HG02798 (cell line): ENCODE measurements at regions not wholly inside any gene's neighbourhood (a gene's known extent, or its start where the extent isn't known, plus 50 kb on each side); places are given as distances from the start of the nearest gene placed in this dataset.
"Not testable (repeated sequence)": the region's sequence is repeated elsewhere in the genome, so short reads cannot be mapped to it uniquely, and the experiment has no call there.

ENCODE experiments used
- ATAC-seq: cut with Tn5 transposase; IDR thresholded peaks from one replicate; pipeline ENCODE4 v1.9.1; 2021; ENCODE audit warnings: mild to moderate bottlenecking; ENCODE audit not compliant: unreplicated experiment, poor library complexity

- ATAC-seq, result no peak
These were observed 526.4 kb downstream of the LRRIQ3 start for GRCh38 chr1:73671530-73671929.

GRCh38 chr1:73667959-73668358 is 530.0 kb downstream of the LRRIQ3 start:
- ATAC-seq, result not testable (repeated sequence)

DNA sequence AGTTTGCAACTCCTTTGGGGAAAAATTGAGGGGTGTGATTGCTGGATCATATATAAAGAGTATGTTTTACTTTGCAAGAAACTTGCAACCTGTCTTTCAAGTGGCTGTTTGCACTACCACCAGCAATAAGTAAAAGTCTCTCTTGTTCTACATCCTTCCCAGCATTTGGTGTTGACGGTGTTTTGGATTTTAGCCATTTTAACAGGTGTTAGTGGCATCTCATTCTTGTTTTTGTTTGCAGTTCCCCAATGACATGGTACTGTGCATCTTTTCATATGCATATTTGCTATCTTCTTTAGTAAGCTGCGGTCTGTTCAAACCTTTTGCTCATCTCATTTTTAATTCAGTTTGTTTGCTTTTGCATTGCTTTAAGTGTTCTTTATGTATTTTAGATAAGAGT is 535.5 kb downstream of the LRRIQ3 start:
- no peak for ATAC-seq

DNA sequence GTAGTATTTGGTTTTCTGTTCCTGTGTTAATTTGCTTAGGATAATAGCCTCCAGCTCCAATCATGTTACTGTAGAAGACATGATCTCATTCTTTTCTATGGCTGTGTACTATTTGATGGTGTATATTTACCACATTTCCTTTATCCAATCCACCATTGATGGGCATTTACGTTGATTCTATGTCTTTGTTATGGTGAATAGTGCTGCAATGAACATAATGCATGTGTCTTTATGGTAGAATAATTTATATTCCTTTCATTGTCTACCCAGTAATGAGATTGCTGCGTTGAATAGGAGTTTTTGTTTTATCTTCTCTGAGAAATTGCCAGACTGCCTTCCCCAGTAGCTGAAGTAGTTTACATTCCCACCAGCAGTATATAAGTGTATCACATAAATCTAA is 538.8 kb downstream of the LRRIQ3 start:
- no peak for ATAC-seq

GRCh38 chr1:73654714-73655113 is 543.3 kb downstream of the LRRIQ3 start:
- ATAC-seq, result no peak

DNA sequence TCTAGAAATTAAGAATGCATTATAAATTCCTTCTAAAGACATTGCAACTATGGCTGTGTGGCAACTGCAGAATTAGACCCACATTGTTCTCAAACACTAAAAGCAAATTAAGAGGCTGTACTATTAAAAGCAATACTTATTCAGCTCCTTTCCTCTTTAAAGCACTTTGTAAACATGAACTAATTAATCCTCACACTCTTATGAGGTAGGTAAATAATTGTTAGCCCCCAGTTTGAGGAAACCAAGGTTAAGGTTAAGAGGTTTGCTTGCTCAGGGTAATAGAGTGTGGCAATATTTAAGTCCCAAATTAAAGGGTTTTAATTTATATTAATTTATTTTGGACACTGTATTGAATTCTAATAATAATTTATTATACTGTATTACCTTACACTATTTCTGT is 553.8 kb downstream of the LRRIQ3 start:
- no peak for ATAC-seq

- no peak for ATAC-seq
These were observed 558.5 kb downstream of the LRRIQ3 start for GRCh38 chr1:73639494-73639893.

- no peak for ATAC-seq
These were observed 560.7 kb downstream of the LRRIQ3 start for GRCh38 chr1:73637264-73637663.

DNA sequence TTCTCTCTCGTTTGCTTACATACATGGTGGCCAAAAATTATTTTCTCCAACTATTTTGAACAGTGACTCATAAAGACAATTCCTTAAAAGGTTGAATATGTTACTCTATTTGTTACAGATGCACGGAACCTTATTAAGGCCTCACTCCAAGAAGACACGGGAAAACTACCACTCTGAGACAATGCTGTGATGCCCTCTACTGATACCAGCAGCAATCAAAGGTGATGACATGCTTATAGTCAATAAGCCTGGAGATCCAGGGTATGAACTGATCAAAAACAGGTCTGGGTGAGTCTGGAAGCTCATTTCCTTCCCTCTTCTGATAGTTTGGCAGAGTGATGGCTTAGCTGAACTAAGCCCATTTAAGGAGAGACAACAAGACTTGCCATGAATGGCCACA is 563.0 kb downstream of the LRRIQ3 start:
- ATAC-seq, result no peak

DNA sequence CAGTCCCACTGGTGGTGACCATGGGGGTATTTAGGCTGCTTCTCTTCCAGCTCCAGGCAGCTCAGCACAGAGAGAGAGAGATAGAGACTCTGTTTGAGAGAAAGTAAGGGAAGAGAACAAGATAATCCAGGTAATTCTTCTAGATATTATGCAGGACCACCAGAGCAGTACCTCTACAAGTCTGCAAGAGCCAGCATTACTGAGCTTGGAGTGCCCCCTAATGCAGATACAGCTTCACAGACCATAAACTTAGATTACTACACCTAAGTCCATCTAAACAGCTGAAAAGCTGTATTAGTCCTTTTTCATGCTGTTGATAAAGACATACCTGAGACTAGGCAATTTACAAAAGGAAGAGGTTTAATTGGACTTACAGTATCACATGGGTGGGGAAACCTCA is 570.3 kb downstream of the LRRIQ3 start:
- ATAC-seq, result no peak

- no peak for ATAC-seq
These were observed 571.6 kb downstream of the LRRIQ3 start for GRCh38 chr1:73626326-73626725.

DNA sequence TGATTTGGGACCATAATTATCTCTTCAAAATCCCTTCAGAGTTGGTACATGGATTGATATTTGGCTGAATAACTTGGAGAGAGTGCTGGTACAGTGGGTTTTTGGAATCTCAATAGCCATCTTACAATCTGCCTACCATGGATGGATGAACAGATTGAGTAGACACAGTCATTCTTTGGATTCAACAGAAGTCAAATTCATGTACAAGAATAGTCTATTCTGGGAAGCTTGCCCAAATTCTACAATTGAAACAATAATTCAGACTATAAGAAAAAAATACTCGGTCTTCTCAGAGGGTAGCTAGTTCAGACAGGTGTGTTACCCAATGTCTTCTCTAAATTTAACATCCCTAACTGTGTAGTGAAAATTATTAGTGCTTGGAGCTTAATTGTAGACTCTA is 574.0 kb downstream of the LRRIQ3 start:
- no peak for ATAC-seq

DNA sequence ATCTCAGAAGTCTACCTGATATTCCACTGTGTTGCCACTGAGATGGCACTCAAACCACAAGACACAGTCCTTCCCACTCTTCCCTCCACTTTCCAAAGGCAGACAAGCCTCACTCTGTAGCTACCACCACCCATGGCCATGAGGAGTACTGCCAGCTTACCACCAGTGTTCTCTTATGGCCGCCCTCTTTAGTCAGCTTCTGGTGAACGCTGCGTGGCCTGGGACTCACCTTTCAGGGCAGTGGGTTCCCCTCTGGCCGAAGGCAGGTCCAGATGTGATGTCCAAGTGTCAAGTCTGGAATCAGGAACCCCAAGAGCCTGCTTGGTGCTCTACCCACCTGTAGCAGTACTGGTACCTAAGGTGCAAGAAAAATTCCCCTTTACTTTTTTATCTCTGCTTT is 580.8 kb downstream of the LRRIQ3 start:
- ATAC-seq, result no peak

DNA sequence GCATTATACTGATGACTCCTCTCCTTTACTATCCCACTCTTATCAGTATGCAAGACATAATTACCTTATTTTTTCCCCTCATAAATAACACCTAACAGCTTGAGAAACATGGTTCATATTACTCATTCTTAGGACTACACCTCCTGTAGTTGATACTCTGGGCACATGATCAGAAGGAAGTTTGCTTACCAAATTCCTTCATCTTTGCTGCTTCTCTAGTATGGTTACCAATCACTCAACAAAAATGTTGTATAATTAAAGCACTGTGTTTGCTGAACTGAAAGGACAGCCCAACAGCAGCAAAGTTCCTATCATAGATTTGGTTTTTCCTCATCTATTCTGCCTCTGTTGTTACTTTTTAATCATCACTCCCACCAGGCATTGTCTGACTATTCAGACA is 586.3 kb downstream of the LRRIQ3 start:
- ATAC-seq, result no peak

DNA sequence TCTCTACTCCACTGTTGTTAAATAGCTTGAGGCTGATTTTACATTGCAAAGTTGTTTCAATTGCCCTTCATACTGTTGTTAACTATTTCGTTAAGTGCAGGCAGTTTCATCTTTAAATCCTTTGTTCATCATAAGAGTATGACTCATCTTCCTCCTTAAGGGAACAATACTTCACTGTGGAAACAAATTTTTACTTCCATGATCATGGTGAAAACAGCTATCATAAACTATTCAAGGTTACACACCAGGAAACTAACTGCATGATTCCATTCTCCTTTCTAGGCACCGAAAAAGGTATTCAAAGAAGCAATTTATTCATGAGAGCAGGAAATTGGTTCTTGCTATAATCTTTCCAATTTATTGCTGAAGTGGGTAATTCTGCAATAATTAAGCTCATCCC is 593.2 kb downstream of the LRRIQ3 start:
- ATAC-seq, result no peak

DNA sequence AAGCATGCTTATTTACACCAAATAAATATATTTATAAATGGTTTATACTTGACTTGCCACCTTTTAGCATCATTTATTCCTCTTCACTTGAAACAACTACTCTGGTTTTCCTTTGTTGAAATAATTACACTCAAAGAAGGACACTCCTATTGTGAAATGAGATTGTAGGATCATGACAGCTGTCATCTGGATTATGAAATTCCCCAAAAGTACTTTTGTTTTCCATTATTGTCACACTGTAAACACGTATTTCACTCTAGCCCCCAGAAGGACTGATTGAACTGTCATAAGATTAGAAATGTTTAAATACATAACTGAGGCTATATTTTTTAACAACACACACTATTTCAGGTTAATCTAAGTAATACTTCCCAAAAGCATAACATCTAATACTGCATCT is 593.8 kb downstream of the LRRIQ3 start:
- ATAC-seq, result no peak

GRCh38 chr1:73593804-73594203 is 604.2 kb downstream of the LRRIQ3 start:
- ATAC-seq, result no peak

DNA sequence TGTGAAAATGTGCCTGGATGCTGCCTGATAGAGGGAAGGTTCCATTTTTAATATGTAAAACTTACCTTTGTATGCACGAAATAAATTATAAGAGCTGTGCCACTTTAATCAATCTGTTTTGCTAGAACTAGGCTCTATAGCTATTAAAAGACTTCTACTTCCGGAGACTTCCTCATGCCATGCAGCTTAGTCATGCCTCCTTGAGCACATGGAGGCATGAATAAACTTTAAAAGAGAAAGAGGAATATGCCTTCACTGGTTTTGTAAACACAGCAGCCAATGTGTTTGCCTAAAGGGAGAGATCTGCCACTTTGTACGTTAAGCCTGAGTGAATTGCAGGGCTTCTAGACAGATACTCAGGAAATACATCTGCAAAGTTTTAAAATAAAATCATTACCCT is 604.6 kb downstream of the LRRIQ3 start:
- ATAC-seq, result no peak

GRCh38 chr1:73587080-73587479 is 610.9 kb downstream of the LRRIQ3 start:
- no peak for ATAC-seq

DNA sequence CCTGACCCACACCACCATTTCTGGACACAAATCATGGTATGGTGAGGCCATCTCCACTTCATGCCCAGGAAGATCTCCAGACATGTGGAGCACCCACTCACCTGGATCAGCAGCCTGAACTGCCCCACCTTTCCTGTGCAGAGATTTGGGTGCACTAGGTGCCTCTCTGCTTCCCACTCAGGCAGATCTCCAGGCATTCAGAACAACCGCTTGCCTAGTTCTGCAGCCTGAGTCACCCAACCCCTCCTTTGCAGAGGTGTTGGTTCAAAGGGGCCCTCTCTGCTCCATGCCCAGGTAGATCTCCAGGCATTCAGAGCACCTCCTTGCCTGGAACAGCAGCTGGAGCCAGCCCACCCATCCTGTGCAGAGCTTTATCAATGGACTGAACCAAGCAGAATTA is 620.8 kb downstream of the LRRIQ3 start:
- ATAC-seq, result no peak

GRCh38 chr1:73576083-73576482 is 621.9 kb downstream of the LRRIQ3 start:
- no peak for ATAC-seq

- no peak for ATAC-seq
These were observed 633.7 kb downstream of the LRRIQ3 start for GRCh38 chr1:73564294-73564693.

- no peak for ATAC-seq
These were observed 641.7 kb downstream of the LRRIQ3 start for GRCh38 chr1:73556270-73556669.
